Fibroblast of lung (primary cell): ENCODE measurements at regions not wholly inside any gene's neighbourhood (a gene's known extent, or its start where the extent isn't known, plus 50 kb on each side); places are given as distances from the start of the nearest gene placed in this dataset.

Experiments used
- DNase-seq, 2 donors: peaks; one replicate each; pipeline versions ENCODE4 v3.0.0 to v3.0.0-alpha.2; 2010; ENCODE audit warnings: low read depth in 2 of 2
- H2AFZ ChIP-seq: 2 replicates; pipeline ENCODE4 v1.5.1; 2012; ENCODE audit warnings: low read length, control low read depth, inconsistent platforms
- H3K27ac ChIP-seq: 2 replicates; pipeline ENCODE4 v1.5.1; 2011; ENCODE audit warnings: low read length, control low read depth; ENCODE audit not compliant: insufficient read depth
- H3K27me3 ChIP-seq: 2 replicates; pipeline ENCODE4 v1.5.1; 2011; ENCODE audit warnings: mild to moderate bottlenecking, low read length; ENCODE audit not compliant: control insufficient read depth, insufficient read depth
- H3K36me3 ChIP-seq: 2 replicates; pipeline ENCODE4 v1.5.1; 2011; ENCODE audit warnings: low read length; ENCODE audit not compliant: control insufficient read depth, insufficient read depth
- H3K4me1 ChIP-seq: 2 replicates; pipeline ENCODE4 v1.5.1; 2011; ENCODE audit warnings: low read length; ENCODE audit not compliant: control insufficient read depth, insufficient read depth; ENCODE audit errors: extremely low read depth
- H3K4me2 ChIP-seq: 2 replicates; pipeline ENCODE4 v1.5.1; 2011; ENCODE audit warnings: low read length, control low read depth; ENCODE audit not compliant: insufficient read depth; ENCODE audit errors: extremely low read depth
- H3K4me3 ChIP-seq, 4 experiments: fragments of 200-600 bp in 1 of 4; sonication (generic) in 1 of 4; replicated peaks in 1 of 4; 2 replicates each; pipeline ENCODE4 v1.5.1; 2011 to 2016; ENCODE audit warnings: low read length in 4 of 4, low read depth in 3 of 4, mild to moderate bottlenecking in 3 of 4, control low read depth in 2 of 4, inconsistent platforms in 1 of 4, mixed read lengths in 1 of 4; ENCODE audit not compliant: insufficient read depth in 1 of 4; ENCODE audit errors: control extremely low read depth in 1 of 4
- H3K79me2 ChIP-seq: 2 replicates; pipeline ENCODE4 v1.5.1; 2012; ENCODE audit warnings: mild to moderate bottlenecking, low read length, inconsistent platforms; ENCODE audit not compliant: control insufficient read depth, insufficient read depth
- H3K9ac ChIP-seq: 2 replicates; pipeline ENCODE4 v1.5.1; 2011; ENCODE audit warnings: mild to moderate bottlenecking, low read length, control low read depth; ENCODE audit not compliant: insufficient read depth
- H3K9me3 ChIP-seq: 2 replicates; pipeline ENCODE4 v1.5.1; 2012; ENCODE audit warnings: low read depth, low read length; ENCODE audit not compliant: control insufficient read depth, insufficient read depth
- H4K20me1 ChIP-seq: 2 replicates; pipeline ENCODE4 v1.5.1; 2011; ENCODE audit warnings: low read length; ENCODE audit not compliant: control insufficient read depth, insufficient read depth; ENCODE audit errors: extremely low read depth
- CTCF ChIP-seq, 2 donors: IDR thresholded peaks in 1 of 2; conservative IDR thresholded peaks in 1 of 2; 1 replicate in 1 of 2; 2 replicates in 1 of 2; pipeline ENCODE4 v1.5.1; 2011 to 2012; ENCODE audit warnings: low read length in 2 of 2, control low read depth in 1 of 2, inconsistent platforms in 1 of 2, low read depth in 1 of 2, mild to moderate bottlenecking in 1 of 2
- EZH2 ChIP-seq: IDR thresholded peaks from 2 replicates; pipeline ENCODE4 v1.5.1; 2012; ENCODE audit warnings: low read length, control low read depth, mild to moderate bottlenecking; ENCODE audit errors: missing control alignments

DNA sequence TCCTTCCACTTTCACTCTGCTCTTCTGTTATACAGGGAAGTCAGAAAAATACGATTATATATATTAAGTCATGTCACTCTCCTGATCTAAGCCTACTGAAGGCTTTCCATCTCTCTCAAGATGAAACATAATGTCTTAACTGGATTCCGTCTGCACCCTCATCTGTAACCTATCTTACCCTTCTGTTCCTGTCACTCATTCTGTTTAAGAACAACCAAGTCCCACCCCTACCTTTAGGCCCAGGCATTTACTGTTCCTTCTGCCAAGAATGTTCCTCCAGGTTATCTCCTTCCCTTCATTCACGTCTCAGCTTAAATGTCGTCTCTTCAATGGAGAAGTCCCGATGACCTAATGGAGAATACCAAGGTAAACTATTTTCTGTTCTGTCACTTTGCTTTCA is 1802.4 kb downstream of the MRPL39 start:
- DNase-seq, result no peak
- no peak overlapping the region for H3K4me3 ChIP-seq
- no peaks in the 10 kb centered on the region for H3K27me3 ChIP-seq
- no peak overlapping the region for H3K27ac ChIP-seq
- no peaks in the 10 kb centered on the region for H3K79me2 ChIP-seq
- no peak overlapping the region for H2AFZ ChIP-seq
- TF ChIP-seq EZH2 (no peak), CTCF (conservative IDR thresholded peaks at IDR 0.05 in 1 of 2, IDR thresholded peaks at IDR 0.05 in 1 of 2; ENCODE audit: low read depth in 1 of 2, low read length in 2 of 2) (no peak)
- no peaks in the 10 kb centered on the region for H3K4me1 ChIP-seq
- H3K9ac ChIP-seq, result no peak overlapping the region
- no peaks in the 10 kb centered on the region for H4K20me1 ChIP-seq
- no peaks in the 10 kb centered on the region for H3K9me3 ChIP-seq
- H3K36me3 ChIP-seq, result no peaks in the 10 kb centered on the region
- H3K4me2 ChIP-seq, result no peak overlapping the region

GRCh38 chr21:23801292-23801691 is 1806.0 kb downstream of the MRPL39 start:
- TF ChIP-seq EZH2, result no peak
- no peak for TF ChIP-seq CTCF (conservative IDR thresholded peaks at IDR 0.05 in 1 of 2, IDR thresholded peaks at IDR 0.05 in 1 of 2; ENCODE audit: low read depth in 1 of 2, low read length in 2 of 2)
- no peaks in the 10 kb centered on the region for H3K36me3 ChIP-seq
- no peaks in the 10 kb centered on the region for H3K4me1 ChIP-seq
- no peaks in the 10 kb centered on the region for H3K27me3 ChIP-seq
- no peaks in the 10 kb centered on the region for H3K79me2 ChIP-seq
- no peaks in the 10 kb centered on the region for H4K20me1 ChIP-seq
- H3K4me3 ChIP-seq, result no peak overlapping the region
- H3K27ac ChIP-seq, result no peak overlapping the region
- no peak for DNase-seq
- H2AFZ ChIP-seq, result no peak overlapping the region
- H3K9me3 ChIP-seq, result no peaks in the 10 kb centered on the region
- H3K4me2 ChIP-seq, result no peak overlapping the region
- H3K9ac ChIP-seq, result no peak overlapping the region

GRCh38 chr21:23799376-23799775 is 1807.9 kb downstream of the MRPL39 start:
- no peak for DNase-seq
- TF ChIP-seq CTCF (conservative IDR thresholded peaks at IDR 0.05 in 1 of 2, IDR thresholded peaks at IDR 0.05 in 1 of 2; ENCODE audit: low read depth in 1 of 2, low read length in 2 of 2), result no peak
- TF ChIP-seq EZH2, result no peak
- Histone ChIP-seq H3K4me2 (no peak overlapping the region), H3K9ac (no peak overlapping the region), H3K9me3 (no peaks in the 10 kb centered on the region), H3K4me3 (no peak overlapping the region), H3K79me2 (no peaks in the 10 kb centered on the region), H3K36me3 (no peaks in the 10 kb centered on the region), H3K4me1 (no peaks in the 10 kb centered on the region), H2AFZ (no peak overlapping the region), H3K27ac (no peak overlapping the region), H4K20me1 (no peaks in the 10 kb centered on the region), H3K27me3 (no peaks in the 10 kb centered on the region)
